Stimulated activated CD4-positive, alpha-beta T cell treated with anti-CD3 and anti-CD28 coated beads, Interleukin-12 subunit alpha, Interleukin-12 subunit beta, amount 100 ng/mL, for 4 hours (primary cell): ENCODE measurements at regions not wholly inside any gene's neighbourhood (a gene's known extent, or its start where the extent isn't known, plus 50 kb on each side); places are given as distances from the start of the nearest gene placed in this dataset.
"Not testable (repeated sequence)": the region's sequence is repeated elsewhere in the genome, so short reads cannot be mapped to it uniquely, and the experiment has no call there.

Experiments used
- DNase-seq: peaks from one replicate; pipeline ENCODE4 v3.0.0-alpha.2; 2020

DNA sequence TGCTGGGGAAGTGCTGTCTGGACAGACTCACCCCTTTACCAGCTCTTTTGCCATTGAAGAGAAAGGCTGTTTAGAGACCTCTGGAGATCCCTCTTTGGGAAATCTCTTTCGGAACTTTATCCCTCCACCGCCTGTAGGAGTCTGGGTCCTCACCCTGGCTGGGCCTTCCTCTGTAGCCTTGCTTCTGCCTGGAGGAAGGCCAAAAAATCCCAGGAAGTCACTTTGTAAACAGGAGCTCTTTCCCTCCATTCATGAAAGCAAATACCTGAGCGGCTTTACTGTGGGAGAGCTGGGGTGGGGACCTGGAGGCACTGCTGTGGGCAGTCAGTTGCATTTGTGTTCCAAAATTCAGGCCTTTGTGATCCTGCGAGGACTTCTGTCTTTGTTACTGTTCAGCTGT lies 126.2 kb downstream of the KLF6 start:
- no peak for DNase-seq

DNA sequence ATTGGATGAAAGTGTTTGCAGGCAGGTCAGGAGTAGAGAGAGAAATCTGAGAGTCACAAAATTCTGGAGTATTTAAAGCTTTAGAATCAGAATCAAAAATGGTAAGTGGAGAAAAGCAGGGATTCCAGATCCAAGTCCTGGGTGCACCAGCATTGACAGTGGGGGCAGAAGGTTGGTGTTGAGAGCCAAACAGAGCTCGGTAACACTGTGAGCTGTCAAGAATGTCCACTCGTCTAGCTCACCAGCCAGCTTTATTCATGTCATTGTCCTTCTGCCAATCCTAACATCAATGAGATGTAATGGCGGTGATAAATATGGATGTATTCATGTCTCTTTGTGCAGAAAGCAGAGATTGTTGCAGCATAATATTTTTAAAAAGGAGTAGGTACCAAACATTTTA lies 128.8 kb downstream of the KLF6 start:
- no peak for DNase-seq

DNA sequence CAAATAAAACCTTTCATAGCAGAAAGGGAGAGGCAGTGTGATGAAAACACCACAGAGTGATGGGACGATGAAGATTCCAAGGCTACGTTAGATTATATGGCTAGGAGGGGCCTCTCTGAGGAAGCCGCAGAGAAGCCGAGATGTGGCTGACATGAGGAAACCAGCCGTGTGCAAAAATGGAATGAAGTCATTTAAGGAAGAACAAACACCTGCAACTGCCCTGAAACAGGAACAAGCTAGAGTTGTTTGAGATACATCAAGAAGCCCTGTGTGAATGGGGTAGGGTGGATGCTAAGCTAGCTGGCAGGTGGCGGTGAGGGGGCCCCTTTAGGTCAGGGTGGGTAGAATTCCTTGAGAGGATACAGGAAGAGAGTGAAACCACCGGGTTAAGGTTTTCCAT lies 129.5 kb downstream of the KLF6 start:
- no peak for DNase-seq

DNA sequence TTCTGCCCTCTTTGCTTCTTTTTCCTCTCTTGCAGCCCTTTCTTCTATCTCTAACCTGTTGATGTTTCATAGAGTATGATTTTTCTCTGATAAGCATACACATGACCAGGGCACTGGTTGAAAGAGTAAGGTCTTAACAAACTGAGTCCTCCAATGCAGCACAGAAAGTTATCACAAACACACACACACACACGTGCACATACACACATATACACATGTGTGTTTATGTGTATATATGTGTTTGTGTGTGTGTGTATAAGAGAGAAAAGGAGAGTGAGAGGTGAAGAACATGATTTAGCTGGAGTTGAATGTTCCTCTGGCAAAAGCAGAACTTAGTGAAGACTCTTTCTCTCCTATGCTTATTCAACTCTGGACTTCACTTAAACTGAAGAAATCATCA lies 130.0 kb downstream of the KLF6 start:
- no peak for DNase-seq

DNA sequence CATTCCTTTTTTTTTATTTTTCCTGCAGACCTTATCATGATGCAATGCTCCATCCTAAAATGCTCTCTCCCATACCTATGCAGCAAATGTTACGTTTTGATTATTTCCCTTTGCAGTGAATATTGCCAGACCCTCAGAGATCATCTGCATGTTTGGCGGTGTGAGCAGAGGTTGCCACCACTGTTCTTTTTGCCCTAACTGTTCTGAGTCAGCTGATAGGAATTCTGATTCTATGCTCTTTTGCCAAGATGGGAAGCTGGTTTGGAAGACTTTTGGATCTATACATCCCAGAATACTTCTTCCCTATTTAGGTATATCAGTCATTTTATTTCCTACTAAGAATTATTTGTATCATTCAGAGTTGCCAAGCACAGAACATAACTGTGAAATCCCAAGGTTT lies 130.5 kb downstream of the KLF6 start:
- DNase-seq, result no peak

DNA sequence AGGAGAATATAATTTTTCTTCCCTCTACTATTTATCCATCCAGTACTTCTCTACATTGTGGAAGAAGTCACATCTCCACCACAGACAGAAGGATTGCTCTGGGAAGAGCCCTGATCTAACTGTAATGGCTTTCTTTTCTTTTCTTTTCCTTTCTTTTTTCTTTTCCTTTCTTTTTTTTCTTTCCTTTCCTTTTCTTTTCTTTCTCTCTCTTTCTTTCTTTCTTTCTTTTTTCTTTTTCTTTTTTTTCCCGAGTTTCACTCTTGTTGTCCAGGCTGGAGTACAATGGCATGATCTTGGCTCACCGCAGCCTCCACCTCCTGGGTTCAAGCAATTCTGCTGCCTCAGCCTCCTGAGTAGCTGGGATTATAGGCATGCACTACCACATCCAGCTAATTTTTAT lies 131.7 kb downstream of the KLF6 start:
- DNase-seq, result not testable (repeated sequence)

DNA sequence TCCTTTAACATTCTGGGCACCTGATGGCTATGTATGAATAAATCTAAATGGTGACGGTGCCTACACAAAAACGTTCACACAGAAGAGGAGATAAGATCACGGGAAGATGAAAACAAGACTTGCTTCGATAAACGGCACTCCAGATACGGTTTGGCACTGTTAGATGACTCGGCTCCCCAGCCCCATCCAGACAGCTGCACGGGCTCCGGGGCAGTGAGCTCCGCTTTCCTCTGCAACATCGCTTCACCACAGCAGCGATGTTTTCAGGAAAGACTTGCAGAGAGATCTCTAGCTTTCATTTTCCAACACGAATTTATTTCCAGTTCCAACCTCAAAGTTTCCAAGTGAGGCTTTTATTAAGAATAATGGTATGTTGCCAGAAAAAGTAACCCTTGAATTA lies 132.1 kb downstream of the KLF6 start:
- DNase-seq, result no peak

DNA sequence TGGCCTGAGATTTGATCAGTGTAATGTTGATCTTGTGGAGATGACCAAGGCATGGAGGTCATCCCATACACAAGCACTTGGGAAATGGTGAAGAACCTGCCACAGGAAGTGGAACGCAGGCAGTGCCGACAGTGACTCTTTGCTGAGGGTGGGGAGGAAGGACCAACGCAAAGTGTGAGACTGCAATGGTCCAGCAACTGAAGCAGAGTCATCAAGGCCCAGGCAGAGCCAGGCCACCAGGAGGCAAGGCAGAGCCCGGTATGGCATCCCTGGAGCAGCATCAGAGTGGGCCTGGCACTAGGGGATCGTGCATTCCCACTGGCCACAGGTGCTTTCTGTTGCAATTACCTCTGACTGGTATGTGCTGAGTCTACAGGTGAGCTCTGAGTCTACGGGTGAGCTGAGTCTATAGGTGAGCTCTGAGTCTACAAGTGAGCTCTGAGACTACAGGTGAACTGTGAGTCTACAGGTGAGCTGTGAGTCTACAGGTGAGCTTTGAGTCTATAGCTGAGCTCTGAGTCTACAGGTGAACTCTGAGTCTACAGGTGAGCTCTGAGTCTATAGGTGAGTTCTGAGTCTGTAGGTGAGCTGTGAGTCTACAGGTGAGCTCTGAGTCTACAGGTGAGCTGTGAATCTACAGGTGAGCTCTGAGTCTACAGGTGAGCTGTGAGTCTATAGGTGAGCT lies 132.9 kb downstream of the KLF6 start:
- no peak for DNase-seq

DNA sequence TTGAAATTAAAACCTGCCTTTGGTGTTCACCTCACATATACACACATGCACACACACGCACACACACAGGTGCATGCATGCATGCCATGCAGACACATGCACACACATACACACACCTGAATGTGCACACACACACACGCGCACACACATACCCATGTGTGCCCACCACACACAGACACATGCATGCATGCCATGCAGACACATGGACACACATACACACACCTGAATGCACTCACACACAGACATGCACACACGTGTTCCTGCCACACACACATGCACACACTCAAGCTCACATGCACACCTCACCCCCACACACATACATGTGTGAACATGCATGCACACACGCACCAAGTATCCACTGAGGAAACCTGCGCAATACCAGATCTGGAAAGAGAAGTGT lies 136.4 kb downstream of the KLF6 start:
- no peak for DNase-seq

DNA sequence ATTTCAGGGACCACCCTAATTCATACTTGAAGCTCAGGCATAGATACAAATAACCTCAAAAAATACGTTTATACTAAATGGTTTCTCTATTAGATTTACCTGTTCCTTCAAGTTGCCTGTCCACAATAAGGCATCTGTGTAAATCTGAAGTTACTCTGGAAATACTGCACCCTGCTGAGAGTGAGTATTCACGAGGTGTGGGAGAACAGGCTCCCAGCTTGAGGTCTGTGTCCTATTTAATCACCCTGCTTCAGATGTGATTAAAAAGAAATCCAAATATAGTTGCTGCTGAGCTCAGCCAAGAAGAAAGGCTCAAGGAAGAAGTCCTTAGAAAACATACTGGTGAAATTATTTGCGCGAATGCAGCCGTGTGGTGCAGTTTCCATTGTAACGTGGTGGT lies 136.8 kb downstream of the KLF6 start:
- DNase-seq, result no peak

DNA sequence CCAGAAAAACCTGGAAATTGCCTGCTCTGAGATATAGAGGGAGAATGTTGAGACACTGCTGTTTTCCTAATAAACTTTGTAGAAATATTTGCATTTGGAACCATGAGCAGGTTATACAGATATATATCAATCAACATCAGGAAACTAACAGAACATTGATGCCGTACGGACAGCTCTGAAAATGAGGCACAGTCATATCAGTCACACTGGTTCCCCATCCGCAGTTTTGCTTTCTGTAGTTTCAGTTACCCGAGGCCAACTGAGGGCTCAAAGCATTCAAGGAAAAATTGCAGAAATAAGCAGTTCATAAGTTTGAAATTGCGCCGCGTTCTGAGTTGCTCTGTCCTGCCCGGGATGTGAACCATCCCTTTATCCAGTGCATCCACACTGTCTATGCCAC lies 137.9 kb downstream of the KLF6 start:
- no peak for DNase-seq

DNA sequence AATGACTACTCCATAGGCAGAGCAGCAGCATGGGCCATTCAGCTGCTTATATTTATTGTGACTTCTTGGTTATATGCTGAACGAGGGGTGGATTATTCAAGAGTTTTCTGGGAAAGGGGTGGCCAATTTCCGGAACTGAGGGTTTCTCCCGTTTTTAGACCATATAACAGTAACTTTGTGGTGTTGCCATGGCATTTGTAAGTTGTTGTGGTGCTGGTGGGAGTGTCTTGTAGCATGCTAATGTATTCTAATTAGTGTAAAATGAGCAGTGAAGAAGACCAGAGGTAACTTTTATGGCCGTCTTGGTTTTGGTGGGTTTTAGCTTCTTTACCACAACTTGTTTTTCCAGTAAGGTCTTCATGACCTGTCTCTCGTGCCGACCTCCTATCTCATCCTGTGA lies 139.6 kb downstream of the KLF6 start:
- DNase-seq, result no peak

DNA sequence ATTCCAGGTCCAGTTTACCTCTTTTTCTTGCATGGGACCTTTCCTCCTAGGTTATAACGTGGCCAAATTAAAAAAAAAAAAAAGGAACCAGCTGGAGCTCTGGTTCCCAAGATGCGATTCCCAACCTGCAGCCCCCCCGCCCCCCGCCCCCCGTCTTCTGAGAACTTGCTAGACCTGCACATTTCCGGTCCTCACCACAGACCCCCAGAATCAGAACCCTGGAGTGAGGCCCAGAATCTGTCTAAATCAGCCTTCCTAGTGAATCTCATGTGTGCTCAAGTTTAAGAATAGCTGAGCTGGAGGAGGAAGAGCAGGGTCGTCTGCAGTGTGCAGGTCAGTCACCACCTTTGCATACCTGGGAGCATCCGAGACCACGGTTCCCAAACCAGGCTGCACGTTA lies 144.2 kb downstream of the KLF6 start:
- DNase-seq, result no peak

DNA sequence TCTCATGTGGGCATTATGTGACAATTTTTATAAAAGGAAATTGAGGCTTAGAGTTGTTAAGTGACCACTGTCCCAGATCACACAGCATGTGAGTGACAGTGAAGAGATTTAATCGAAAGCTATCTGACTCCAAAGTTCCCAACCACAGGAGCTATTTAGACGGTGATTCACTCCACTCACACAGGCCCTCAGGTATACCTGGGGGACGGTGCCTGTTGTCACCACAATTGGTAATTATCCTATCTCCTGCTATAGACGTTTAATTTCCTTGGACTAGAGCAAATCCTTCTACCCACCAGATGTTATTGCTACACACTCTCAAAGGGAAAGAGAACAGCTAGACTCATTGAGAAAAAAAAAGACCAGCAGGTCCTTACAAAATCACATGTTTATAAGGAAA lies 145.5 kb downstream of the KLF6 start:
- no peak for DNase-seq

DNA sequence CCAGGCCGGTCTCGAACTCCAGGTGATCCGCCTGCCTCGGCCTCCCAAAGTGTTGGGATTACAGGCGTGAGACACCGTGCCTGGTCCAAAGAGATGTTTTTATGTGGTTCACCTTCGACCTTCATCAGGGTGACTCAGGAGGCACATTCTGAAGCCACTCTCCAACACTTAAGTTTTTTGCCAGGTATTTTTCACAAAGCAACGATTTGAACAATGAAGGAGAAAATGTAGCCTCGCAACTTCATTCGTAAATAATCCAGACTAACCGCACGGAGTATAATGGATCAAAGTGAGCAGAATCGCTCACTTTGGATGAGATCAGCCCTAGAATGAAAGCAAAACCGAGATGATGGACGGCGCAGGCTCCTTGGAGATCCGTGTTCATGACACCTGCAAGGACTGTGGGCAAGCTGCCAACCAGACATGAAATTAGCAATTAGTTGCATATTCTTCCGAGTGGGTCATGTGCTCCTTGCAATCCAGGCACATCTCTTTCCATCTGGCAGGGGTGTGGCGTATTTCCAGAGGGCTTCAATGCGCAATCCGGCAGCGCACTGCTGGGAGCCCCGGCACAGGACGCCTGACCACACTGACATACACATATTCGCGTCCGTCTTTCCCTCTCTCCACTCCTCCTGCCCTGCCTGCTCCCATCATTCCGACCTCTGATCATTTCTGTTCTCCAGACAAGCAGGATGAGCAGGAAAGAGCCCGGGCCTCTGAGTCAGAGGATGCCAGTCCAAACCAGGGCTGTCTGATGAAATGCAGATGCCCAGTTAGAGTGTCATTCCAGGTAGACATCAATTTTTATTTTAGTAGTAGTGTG lies 148.4 kb downstream of the KLF6 start:
- no peak for DNase-seq

DNA sequence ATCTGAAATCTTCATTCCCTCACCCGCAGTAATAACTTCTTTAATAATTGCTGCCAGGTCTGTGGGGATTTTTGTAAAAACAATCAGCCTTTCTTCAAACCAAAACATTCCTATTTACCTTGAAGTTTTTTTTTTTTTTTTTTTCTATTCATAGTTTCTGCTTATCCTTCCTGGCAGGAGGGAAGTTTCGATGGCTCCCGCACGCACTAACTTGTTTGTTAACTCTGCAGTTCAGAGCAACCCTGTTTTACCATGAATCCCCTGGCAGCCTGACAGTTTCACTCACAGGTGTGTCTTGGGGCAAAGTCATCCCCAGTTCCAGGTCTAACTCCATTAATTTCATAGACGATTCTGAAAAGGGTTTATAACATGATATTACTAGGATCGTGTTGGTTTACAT lies 149.3 kb downstream of the KLF6 start:
- no peak for DNase-seq

DNA sequence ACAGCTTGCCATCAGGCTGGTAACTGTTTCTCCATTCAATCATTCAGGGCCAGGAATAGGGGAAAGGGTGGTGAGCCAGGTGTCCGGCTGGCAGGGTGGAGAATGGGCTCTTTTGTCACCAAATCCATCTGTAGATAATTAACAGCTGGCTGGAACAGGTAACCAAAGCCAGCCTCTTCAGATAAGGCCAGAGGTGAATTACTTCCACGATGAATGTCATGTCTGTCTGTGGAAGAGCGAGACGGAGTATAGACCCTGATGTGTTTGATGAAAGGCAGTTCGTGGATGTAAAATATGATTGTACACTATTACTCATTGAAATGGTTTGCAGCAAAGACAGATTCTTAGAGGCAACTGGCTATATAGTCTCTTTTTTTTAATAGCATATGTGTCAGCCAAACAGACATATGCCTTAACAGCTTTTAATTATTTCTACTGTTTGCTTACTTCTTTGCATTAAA lies 149.8 kb downstream of the KLF6 start:
- DNase-seq, result no peak

DNA sequence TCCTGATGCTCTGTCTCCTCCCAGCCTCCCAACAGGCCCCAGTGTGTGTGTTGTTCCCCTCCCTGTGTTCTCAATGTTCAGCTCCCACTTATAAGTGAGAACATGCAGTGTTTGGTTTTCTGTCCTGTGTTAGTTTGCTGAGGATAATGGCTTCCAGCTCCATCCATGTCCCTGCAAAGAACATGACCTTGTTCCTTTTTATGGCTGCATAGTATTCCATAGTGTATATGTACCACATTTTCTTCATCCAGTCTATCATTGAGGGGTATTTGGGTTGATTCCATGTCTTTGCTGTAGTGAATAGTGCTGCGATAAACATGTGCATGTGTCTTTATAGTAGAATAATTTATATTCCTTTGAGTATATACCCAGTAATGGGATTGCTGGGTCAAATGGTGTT lies 150.4 kb downstream of the KLF6 start:
- not testable (repeated sequence) for DNase-seq

DNA sequence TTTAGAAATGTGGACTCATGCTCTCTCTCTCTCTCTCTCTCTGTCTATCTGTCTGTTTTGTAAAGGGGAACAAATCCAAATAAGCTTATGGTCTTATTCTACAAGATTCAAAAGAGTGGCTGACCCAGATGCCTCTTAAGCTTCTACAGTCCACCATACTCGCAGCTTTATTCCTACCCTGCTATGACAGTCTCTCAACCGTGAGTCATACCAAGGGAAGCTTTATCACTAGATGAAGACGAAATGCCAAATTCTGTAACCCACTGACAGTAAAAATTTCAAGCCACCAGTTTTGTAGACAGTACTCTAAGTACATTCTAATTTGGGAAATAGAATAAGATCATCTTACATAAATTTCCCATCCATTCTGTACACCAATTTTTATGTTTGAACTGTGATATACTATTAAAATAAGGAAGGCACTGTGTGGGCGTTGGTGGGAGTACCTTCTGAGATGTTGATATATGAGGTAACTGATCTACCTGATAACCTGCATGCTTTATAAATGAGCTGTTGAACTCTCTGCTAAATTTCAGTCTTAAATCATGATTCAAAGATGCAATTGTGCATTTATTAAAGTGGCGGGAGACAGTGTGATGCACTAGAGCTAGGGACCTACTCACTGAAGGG lies 153.2 kb downstream of the KLF6 start:
- DNase-seq, result no peak

DNA sequence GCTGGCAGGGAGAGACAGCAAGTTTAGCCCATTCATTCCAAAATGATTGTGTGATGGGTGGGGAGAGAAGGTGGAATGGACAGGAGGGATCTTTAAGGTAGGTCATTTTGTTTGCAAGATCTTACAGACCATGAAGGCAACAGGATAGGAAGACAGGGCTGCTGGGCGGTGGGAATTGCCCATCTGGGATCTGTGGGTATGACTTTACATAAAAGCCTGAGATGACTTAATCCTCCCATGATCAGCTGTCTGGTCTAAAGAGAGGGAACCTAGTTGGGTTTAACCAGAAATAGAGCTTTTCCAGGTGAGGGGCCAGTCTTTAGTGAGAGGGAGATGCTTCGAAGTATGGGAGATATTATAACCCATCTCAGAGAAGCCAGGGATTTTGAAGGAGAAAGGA lies 153.7 kb downstream of the KLF6 start:
- no peak for DNase-seq

DNA sequence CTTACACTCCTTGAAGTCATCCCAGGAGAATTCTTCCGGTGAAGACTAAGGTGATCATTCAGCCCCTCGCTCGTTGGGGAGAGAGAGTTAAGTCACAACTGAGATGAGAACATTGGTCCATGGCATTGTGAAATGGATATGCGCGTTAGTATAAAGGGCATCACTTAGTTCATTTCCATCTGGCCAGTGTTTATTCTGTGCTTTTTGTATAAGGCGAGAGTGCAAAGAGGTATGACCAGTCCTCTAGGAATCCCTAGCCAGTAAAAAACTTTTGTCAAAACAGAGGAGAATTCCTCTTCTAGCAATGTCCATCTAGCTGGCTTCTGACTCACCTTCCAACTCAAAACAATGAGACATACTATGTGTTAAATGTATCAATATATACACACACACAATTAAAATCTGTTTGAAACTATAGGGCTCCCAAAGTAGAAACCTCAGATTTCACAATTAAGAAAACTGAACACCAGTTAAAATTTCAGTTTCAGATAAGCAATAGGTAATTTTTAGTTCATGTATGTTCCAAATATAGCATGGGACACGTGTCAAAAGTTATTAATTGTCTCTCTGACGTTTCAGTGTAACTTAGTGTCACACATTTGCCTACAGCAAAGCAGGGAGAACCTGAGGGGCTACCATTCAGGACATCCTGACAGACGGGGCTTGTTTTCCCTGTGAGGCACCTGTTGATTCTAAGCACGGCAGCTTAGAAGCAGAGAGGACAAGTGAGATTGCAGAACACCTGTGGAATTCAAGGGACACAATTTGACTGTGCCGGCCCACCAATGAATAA lies 158.9 kb downstream of the KLF6 start:
- DNase-seq, result no peak

DNA sequence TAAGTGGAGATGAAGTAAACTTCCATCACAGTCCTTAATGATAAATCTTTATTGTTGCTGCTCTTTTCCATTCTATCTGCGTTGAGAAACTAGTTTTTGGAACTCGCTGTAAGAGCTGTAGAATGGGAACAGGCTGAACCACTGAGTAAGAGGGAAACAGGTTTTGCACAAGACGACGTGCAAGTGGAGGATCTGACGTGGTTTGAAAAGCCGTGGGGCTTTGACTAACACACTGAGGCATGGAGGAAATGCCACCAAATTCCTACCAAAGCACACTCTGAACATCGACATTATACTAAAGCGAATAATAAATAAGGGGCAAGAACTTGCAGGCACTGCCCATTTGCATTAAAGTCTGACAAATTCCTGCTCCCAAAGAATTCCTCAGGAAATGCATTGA lies 160.6 kb downstream of the KLF6 start:
- DNase-seq, result no peak

DNA sequence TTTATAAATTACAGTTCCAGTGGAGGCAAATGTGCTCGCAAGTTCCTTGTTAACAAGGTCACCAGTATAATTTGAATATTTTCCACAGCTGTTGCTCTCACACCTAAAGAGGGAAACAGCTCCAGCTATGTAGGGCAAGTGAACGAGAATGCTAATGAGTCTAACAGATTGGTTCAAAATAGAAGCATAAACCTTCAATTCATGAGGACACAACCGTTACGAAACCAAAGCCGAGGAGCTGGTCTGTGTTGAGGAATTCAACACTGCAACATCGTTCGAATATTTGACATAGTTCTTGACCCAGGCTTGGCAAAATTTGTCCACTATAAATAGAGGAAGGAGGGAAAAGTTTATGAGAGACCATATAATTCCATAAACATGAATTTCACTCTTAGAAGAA lies 161.3 kb downstream of the KLF6 start:
- DNase-seq, result no peak
